Uterus (tissue), 3 donors: ENCODE measurements at regions not wholly inside any gene's neighbourhood (a gene's known extent, or its start where the extent isn't known, plus 50 kb on each side); places are given as distances from the start of the nearest gene placed in this dataset.
A peak's percentile ranks its signal among the peaks of the same experiment; 100 is the strongest.

ENCODE experiments used
- DNase-seq, 2 donors: peaks; one replicate each; pipeline ENCODE4 v3.0.0-alpha.2; 2019 to 2020
- H3K27ac ChIP-seq, 2 donors: fragments of 200-600 bp; sonication (generic); 1 replicate in 1 of 2; 2 replicates in 1 of 2; pipeline ENCODE4 v1.5.1; 2016 to 2018
- H3K27me3 ChIP-seq, 2 donors: fragments of 200-600 bp; sonication (generic); one replicate each; pipeline ENCODE4 v1.5.1; 2018 to 2019; ENCODE audit warnings: control low read depth in 1 of 2
- H3K36me3 ChIP-seq, 2 donors: fragments of 200-600 bp; sonication (generic); one replicate each; pipeline ENCODE4 v1.5.1; 2019; ENCODE audit warnings: control low read depth in 1 of 2
- H3K4me1 ChIP-seq, 2 donors: fragments of 200-600 bp; sonication (generic); one replicate each; pipeline ENCODE4 v1.5.1; 2018 to 2019; ENCODE audit warnings: control low read depth in 1 of 2
- H3K4me3 ChIP-seq, 2 donors: fragments of 200-600 bp; sonication (generic); 1 replicate in 1 of 2; 2 replicates in 1 of 2; pipeline ENCODE4 v1.5.1; 2018 to 2019; ENCODE audit warnings: mild to moderate bottlenecking in 1 of 2
- H3K9me3 ChIP-seq, 2 donors: fragments of 200-600 bp; sonication (generic); one replicate each; pipeline ENCODE4 v1.5.1; 2019; ENCODE audit warnings: control low read depth in 1 of 2
- POLR2A ChIP-seq, 2 donors: fragments of 450-650 bp; IDR thresholded peaks; one replicate each; pipeline ENCODE4 v1.6.1; 2016; ENCODE audit warnings: antibody characterized with exemption in 2 of 2, mild to moderate bottlenecking in 1 of 2, moderate library complexity in 1 of 2
- intact Hi-C: fragments of 100-400 bp; cut with DNase I; formaldehyde crosslinking; loops from one replicate; pipeline ENCODE4 v1.15.1; 2023; ENCODE audit warnings: low total_unique reads
- TF ChIP-seq, protein P1 (sequence below), 4 experiments: fragments of 200-600 bp in 2 of 4; fragments of 450-650 bp in 2 of 4; sonication (generic) in 2 of 4; IDR thresholded peaks; one replicate each; pipeline ENCODE4 v1.5.1; 2016 to 2019; ENCODE audit warnings: antibody characterized with exemption in 4 of 4, mild to moderate bottlenecking in 2 of 4, moderate library complexity in 1 of 4
- donor health status: DM: yes; HTN: yes; CAD: no.

DNA sequence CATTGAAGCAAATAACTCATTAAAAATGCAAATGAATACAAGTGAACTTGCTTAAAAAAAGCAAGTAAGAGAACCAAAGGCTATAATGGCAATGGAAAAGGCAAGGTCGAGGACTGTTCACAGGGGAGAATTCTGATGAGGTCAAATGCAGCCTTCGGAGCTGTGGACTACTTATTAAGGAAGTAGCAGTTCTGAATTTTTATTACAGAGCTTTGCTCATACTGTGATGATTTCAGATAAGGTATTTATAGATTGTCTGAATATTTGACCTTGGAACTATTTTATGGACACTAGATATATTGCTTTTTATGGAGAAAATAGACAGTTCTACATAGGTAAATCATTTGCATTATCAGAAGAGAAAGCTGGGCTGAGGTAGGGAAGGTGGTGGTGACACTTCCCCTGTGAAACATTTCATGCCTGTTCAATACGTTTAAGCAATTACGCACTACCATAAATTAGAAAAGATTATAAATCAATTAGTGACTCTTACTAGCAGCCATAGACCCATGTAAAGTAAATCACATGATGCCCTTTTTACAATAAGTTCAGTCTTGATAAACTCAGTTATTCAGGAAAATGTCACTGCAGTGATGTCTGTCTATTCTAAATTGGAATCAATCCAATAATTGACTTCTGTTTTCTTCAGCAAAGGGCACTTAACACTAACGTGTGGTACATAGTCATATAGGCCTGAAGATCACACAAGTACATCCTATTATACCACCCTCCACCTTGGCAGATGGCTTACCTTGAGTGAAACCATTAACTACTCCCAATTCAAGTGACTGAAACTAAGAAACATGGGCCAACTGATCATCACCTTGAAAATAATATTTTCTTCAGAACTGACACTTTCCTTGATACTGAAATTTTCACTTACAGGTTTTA lies 260.0 kb downstream of the KLF12 start:
- no peak overlapping the region for H3K4me3 ChIP-seq
- H3K36me3 ChIP-seq, result no peaks in the 10 kb centered on the region
- H3K4me1 ChIP-seq, result no peaks in the 10 kb centered on the region
- no peak for DNase-seq
- intact Hi-C loops, result no loop called here
- H3K27ac ChIP-seq, result no peak overlapping the region
- no peaks in the 10 kb centered on the region for H3K27me3 ChIP-seq
- no peaks in the 10 kb centered on the region for H3K9me3 ChIP-seq
- TF ChIP-seq, protein P1, sequence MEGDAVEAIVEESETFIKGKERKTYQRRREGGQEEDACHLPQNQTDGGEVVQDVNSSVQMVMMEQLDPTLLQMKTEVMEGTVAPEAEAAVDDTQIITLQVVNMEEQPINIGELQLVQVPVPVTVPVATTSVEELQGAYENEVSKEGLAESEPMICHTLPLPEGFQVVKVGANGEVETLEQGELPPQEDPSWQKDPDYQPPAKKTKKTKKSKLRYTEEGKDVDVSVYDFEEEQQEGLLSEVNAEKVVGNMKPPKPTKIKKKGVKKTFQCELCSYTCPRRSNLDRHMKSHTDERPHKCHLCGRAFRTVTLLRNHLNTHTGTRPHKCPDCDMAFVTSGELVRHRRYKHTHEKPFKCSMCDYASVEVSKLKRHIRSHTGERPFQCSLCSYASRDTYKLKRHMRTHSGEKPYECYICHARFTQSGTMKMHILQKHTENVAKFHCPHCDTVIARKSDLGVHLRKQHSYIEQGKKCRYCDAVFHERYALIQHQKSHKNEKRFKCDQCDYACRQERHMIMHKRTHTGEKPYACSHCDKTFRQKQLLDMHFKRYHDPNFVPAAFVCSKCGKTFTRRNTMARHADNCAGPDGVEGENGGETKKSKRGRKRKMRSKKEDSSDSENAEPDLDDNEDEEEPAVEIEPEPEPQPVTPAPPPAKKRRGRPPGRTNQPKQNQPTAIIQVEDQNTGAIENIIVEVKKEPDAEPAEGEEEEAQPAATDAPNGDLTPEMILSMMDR (IDR thresholded peaks at IDR 0.05), result no peak
- no peak for TF ChIP-seq POLR2A (IDR thresholded peaks at IDR 0.05)

DNA sequence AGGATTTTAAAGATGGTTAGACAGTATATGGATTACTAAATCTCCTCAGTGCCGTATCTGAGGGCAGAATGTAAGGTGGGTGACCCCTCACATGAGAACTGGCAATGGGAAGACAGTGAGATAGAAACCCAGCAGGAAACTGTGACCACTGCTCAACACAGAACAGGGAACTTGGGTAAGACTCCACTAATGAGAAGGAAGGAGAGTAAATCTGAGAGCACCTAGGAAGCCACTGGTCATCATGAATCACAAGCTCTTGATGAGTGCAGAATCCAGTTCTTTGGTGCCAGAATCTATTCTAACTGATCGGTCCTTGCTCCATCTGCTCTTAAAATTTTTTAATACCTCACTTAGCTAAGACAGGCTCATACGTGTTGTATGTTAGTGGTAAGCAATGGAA lies 261.8 kb downstream of the KLF12 start:
- Histone ChIP-seq H3K27ac (no peak overlapping the region), H3K9me3 (no peaks in the 10 kb centered on the region), H3K36me3 (no peaks in the 10 kb centered on the region), H3K4me1 (no peaks in the 10 kb centered on the region), H3K27me3 (no peaks in the 10 kb centered on the region), H3K4me3 (no peak overlapping the region)
- TF ChIP-seq, protein P1 (IDR thresholded peaks at IDR 0.05), result no peak
- TF ChIP-seq POLR2A (IDR thresholded peaks at IDR 0.05), result no peak
- intact Hi-C loops, result no loop called here
- DNase-seq, result no peak

DNA sequence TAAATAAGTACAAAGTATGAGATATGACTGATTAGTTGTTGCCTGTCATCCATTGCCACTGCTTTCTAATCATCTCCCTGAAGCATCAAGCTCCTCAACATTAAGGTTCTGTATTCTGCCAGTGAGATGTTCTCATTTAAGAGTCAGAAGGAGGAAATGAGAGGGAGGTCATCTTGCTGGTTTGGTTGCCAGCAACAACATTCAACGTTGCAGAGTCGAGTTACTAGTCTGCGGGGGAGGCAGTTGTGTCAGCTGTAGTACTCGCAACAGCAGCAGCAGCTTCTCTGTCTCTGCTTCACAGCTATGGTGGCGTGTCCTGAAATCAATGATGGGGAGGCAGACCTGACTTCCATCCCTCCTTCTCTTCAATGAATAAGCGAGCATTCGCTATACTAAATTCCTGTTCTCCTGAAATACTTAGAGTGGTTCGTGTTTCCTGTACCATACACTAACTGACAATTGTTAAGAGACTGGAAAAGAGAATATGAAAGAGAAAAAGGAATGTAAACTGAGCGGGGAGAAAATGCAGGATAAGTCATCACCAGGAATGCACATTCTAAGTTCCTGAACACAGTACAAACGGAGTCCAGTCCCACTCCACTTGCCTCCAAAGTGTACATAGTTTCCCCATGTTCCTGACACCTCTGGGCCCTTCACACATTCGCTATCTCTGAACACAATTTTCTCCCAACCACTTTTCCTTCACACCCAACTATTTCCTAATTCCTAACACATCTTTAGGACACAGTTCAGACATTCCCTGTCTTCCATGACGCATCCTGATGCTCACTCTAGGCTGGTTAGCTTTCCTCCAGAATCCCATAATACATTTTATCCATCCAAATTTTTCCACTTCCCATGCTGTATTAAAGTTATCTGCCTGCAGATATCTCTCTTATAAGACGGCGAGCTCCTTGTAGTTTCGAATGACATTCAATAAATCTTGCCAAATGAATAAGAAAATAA lies 263.0 kb downstream of the KLF12 start:
- Histone ChIP-seq H3K9me3 (no peaks in the 10 kb centered on the region), H3K4me3 (no peak overlapping the region), H3K4me1 (no peaks in the 10 kb centered on the region), H3K27me3 (no peaks in the 10 kb centered on the region), H3K36me3 (no peaks in the 10 kb centered on the region), H3K27ac (no peak overlapping the region)
- intact Hi-C loops, result no loop called here
- TF ChIP-seq, protein P1 (IDR thresholded peaks at IDR 0.05), result no peak
- TF ChIP-seq POLR2A (IDR thresholded peaks at IDR 0.05), result no peak
- peak in 1 of 2 donors; percentile 22 for DNase-seq

DNA sequence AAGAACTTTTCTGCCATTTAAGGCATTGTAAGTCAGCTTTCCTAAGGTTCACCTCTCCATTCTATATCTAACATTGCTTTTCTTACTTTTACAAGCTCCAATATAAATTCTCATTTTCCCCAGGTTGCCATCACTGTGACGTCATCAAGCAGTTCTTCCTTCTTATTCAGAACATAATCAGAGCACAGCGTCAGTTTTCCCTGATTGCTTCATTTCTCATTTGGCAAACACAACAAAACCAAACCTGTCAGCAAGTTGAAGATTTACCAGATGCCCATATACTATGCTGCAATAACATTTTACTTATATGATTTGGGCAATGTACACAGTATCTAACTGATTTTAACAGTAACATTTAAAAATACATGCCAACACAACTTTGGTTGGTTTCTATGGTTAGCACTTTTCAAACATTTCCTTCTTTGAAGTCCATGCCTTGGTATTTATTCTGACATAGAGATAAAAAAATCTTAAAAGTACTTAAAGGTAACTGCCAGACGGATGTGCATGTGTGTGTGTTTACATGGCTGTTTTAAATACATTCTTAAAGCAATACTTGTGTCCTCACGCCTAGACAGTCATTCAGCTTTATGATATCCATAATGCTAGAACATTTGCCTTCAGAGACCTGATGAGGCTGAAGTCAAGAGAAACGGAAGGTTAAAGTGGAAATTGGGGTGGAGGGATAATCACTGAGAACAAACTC lies 264.0 kb downstream of the KLF12 start:
- no peaks in the 10 kb centered on the region for H3K27me3 ChIP-seq
- no peaks in the 10 kb centered on the region for H3K36me3 ChIP-seq
- no peaks in the 10 kb centered on the region for H3K9me3 ChIP-seq
- intact Hi-C loops, result no loop called here
- no peak overlapping the region for H3K27ac ChIP-seq
- no peak for DNase-seq
- TF ChIP-seq, protein P1 (IDR thresholded peaks at IDR 0.05), result no peak
- no peak for TF ChIP-seq POLR2A (IDR thresholded peaks at IDR 0.05)
- no peaks in the 10 kb centered on the region for H3K4me1 ChIP-seq
- no peak overlapping the region for H3K4me3 ChIP-seq
